Right lobe of liver (tissue), 4 donors: ENCODE measurements at regions not wholly inside any gene's neighbourhood (a gene's known extent, or its start where the extent isn't known, plus 50 kb on each side); places are given as distances from the start of the nearest gene placed in this dataset.

Source experiments
- POLR2A ChIP-seq: fragments of 450-650 bp; IDR thresholded peaks from one replicate; pipeline ENCODE4 v1.6.1; 2017; ENCODE audit warnings: antibody characterized with exemption, mild to moderate bottlenecking
- TF ChIP-seq, protein P1 (sequence below), 4 donors: fragments of 200-600 bp in 3 of 4; fragments of 450-650 bp in 1 of 4; IDR thresholded peaks; one replicate each; pipeline versions ENCODE4 v1.5.1 to v1.8.0; 2016 to 2022; ENCODE audit warnings: antibody characterized with exemption in 4 of 4, mild to moderate bottlenecking in 2 of 4
- donor health status: DM: no; HTN: no; CAD: no.
- donor health status: DM: no; HTN: no; CAD: no.
- donor health status: DM: no; HTN: yes; CAD: no.

DNA sequence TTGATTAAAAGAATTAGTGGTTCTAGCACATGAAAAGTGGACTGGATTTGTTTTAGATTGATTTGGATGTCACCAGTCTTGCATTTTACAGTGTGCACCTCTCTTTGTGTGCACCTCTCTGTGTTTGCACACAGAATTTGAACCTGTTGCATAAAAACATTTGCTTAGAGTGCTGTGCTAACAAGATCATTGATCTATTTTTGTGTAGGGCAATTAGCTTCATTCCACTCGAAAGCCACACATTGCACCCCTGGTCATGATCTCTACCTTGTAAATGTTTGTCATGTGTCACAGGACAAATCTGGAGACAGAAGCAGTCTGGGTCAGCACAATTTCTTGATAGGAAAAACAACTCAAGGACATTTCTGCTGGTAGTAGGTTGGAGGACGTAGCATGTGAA lies 258.7 kb upstream of the LINC00305 start:
- TF ChIP-seq, protein P1, sequence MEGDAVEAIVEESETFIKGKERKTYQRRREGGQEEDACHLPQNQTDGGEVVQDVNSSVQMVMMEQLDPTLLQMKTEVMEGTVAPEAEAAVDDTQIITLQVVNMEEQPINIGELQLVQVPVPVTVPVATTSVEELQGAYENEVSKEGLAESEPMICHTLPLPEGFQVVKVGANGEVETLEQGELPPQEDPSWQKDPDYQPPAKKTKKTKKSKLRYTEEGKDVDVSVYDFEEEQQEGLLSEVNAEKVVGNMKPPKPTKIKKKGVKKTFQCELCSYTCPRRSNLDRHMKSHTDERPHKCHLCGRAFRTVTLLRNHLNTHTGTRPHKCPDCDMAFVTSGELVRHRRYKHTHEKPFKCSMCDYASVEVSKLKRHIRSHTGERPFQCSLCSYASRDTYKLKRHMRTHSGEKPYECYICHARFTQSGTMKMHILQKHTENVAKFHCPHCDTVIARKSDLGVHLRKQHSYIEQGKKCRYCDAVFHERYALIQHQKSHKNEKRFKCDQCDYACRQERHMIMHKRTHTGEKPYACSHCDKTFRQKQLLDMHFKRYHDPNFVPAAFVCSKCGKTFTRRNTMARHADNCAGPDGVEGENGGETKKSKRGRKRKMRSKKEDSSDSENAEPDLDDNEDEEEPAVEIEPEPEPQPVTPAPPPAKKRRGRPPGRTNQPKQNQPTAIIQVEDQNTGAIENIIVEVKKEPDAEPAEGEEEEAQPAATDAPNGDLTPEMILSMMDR (IDR thresholded peaks at IDR 0.05): no peak
- no peak for TF ChIP-seq POLR2A
